ENCODE measurements at regions not wholly inside any gene's neighbourhood (a gene's known extent, or its start where the extent isn't known, plus 50 kb on each side); places are given as distances from the start of the nearest gene placed in this dataset.

DNA sequence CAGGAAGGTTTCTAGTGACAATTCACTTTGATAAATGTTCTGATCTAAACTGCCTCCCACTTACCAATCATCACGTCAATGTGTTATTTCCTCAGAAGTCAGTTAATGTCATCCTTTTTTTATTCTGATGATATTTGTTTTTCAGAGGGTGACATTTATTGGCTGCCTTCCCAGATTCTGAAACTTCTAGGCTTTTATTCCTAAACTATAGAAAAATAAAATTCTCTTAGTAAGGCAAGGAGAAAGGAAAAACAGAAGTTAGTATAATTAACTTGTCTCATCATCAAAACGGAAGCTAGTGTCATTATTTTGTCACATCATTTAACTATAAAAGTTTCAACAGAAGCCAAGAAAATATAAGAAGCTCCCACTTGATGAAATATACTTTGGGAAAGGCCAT lies 100.0 kb upstream of the C3orf80 start:
- H3K27me3 Mint-ChIP-seq (ENCODE audit: insufficient read depth, unreplicated experiment), result peaks cover 3% of the 10 kb centered on the region
- no peak for TF ChIP-seq CTCF (IDR thresholded peaks at IDR 0.05; ENCODE audit: insufficient read depth in 1 of 2, low read depth in 1 of 2, low read length in 1 of 2, severe bottlenecking in 1 of 2, unreplicated experiment in 1 of 2)
- intact Hi-C loops (cut with micrococcal nuclease; ENCODE audit: unreplicated experiment), result no loop called here
- Histone ChIP-seq H3K9me3 (no peaks in the 10 kb centered on the region; the same call in 1 of the 2 replicates), H3K36me3 (ENCODE audit: control insufficient read depth, insufficient read depth, low read length) (no peaks in the 10 kb centered on the region), H3K27me3 (replicated peaks; ENCODE audit: control insufficient read depth, insufficient read depth, low read length) (no peaks in the 10 kb centered on the region), H3K4me1 (0 out of 2 replicates have a peak, but pooled peaks cover 7% of the 10 kb centered on the region), H3K4me3 (ENCODE audit: low read depth, low read length) (no peak overlapping the region)
- H3K4me3 Mint-ChIP-seq (ENCODE audit: unreplicated experiment), result no peak overlapping the region
- H3K27ac Mint-ChIP-seq (ENCODE audit: unreplicated experiment), result no peak overlapping the region
- no peak for DNase-seq
- ChIA-PET CTCF (no interaction called here), POLR2A (no interaction called here)
- no TSS peak for BruUV-seq (replicated peaks)
- H3K9me3 Mint-ChIP-seq (ENCODE audit: unreplicated experiment), result peaks cover 6% of the 10 kb centered on the region
- no peaks in the 10 kb centered on the region for H3K36me3 Mint-ChIP-seq (ENCODE audit: insufficient read depth, unreplicated experiment)
- peaks cover 25% of the 10 kb centered on the region for H3K4me1 Mint-ChIP-seq (ENCODE audit: low read depth, unreplicated experiment)

DNA sequence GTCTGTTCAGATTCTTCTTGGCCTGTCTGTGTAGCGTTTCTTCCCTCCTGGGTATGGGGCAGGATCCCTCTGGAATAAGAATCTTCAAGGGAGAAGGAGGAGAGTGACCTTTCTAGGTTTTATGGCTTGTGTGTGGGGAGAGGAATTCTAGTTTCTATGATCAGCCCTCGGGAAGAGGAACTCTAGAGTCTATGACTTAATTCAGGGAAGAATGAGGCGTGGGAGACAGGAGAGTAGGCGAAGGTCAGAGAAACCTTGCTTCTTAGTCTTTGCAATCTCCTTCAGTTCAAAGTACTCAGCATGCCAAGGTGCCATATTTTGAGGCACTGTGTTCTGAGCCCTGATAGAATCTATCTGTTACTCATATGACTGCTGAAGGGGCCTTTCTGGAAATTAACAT lies 99.2 kb upstream of the C3orf80 start:
- Histone ChIP-seq H3K9me3 (no peaks in the 10 kb centered on the region; the same call in 1 of the 2 replicates), H3K27me3 (replicated peaks; ENCODE audit: control insufficient read depth, insufficient read depth, low read length) (no peaks in the 10 kb centered on the region), H3K4me3 (ENCODE audit: low read depth, low read length) (no peak overlapping the region), H3K36me3 (ENCODE audit: control insufficient read depth, insufficient read depth, low read length) (no peaks in the 10 kb centered on the region), H3K4me1 (0 out of 2 replicates have a peak, but pooled peaks cover 7% of the 10 kb centered on the region)
- H3K27me3 Mint-ChIP-seq (ENCODE audit: insufficient read depth, unreplicated experiment), result peaks cover 3% of the 10 kb centered on the region
- H3K36me3 Mint-ChIP-seq (ENCODE audit: insufficient read depth, unreplicated experiment), result no peaks in the 10 kb centered on the region
- peaks cover 25% of the 10 kb centered on the region for H3K4me1 Mint-ChIP-seq (ENCODE audit: low read depth, unreplicated experiment)
- CTCF ChIA-PET, result no interaction called here
- BruUV-seq (replicated peaks), result no TSS peak
- intact Hi-C loops (cut with micrococcal nuclease; ENCODE audit: unreplicated experiment), result no loop called here
- no peak for TF ChIP-seq CTCF (IDR thresholded peaks at IDR 0.05; ENCODE audit: insufficient read depth in 1 of 2, low read depth in 1 of 2, low read length in 1 of 2, severe bottlenecking in 1 of 2, unreplicated experiment in 1 of 2)
- no peak overlapping the region for H3K4me3 Mint-ChIP-seq (ENCODE audit: unreplicated experiment)
- no peak overlapping the region for H3K27ac Mint-ChIP-seq (ENCODE audit: unreplicated experiment)
- no peaks in the 10 kb centered on the region for H3K9me3 Mint-ChIP-seq (ENCODE audit: unreplicated experiment)
- no peak for DNase-seq
- POLR2A ChIA-PET, result no interaction called here

- Histone ChIP-seq H3K9me3 (no peaks in the 10 kb centered on the region; the same call in 1 of the 2 replicates), H3K36me3 (ENCODE audit: control insufficient read depth, insufficient read depth, low read length) (no peaks in the 10 kb centered on the region), H3K27me3 (replicated peaks; ENCODE audit: control insufficient read depth, insufficient read depth, low read length) (no peaks in the 10 kb centered on the region), H3K4me1 (0 out of 2 replicates have a peak, but pooled peaks cover 7% of the 10 kb centered on the region), H3K4me3 (ENCODE audit: low read depth, low read length) (no peak overlapping the region)
- Mint-ChIP-seq H3K4me1 (ENCODE audit: low read depth, unreplicated experiment) (peaks cover 25% of the 10 kb centered on the region), H3K9me3 (ENCODE audit: unreplicated experiment) (no peaks in the 10 kb centered on the region), H3K36me3 (ENCODE audit: insufficient read depth, unreplicated experiment) (no peaks in the 10 kb centered on the region), H3K4me3 (ENCODE audit: unreplicated experiment) (no peak overlapping the region), H3K27me3 (ENCODE audit: insufficient read depth, unreplicated experiment) (peaks cover 3% of the 10 kb centered on the region), H3K27ac (ENCODE audit: unreplicated experiment) (no peak overlapping the region)
- ChIA-PET CTCF (no interaction called here), POLR2A (no interaction called here)
- BruUV-seq (replicated peaks), result no TSS peak
- no peak for TF ChIP-seq CTCF (IDR thresholded peaks at IDR 0.05; ENCODE audit: insufficient read depth in 1 of 2, low read depth in 1 of 2, low read length in 1 of 2, severe bottlenecking in 1 of 2, unreplicated experiment in 1 of 2)
- intact Hi-C loops (cut with micrococcal nuclease; ENCODE audit: unreplicated experiment), result no loop called here
- no peak for DNase-seq
Observed at GRCh38 chr3:160126761-160127160, 98.5 kb upstream of the C3orf80 start.
